ENCODE measurements at regions not wholly inside any gene's neighbourhood (a gene's known extent, or its start where the extent isn't known, plus 50 kb on each side); places are given as distances from the start of the nearest gene placed in this dataset.

- TF ChIP-seq, protein P1, sequence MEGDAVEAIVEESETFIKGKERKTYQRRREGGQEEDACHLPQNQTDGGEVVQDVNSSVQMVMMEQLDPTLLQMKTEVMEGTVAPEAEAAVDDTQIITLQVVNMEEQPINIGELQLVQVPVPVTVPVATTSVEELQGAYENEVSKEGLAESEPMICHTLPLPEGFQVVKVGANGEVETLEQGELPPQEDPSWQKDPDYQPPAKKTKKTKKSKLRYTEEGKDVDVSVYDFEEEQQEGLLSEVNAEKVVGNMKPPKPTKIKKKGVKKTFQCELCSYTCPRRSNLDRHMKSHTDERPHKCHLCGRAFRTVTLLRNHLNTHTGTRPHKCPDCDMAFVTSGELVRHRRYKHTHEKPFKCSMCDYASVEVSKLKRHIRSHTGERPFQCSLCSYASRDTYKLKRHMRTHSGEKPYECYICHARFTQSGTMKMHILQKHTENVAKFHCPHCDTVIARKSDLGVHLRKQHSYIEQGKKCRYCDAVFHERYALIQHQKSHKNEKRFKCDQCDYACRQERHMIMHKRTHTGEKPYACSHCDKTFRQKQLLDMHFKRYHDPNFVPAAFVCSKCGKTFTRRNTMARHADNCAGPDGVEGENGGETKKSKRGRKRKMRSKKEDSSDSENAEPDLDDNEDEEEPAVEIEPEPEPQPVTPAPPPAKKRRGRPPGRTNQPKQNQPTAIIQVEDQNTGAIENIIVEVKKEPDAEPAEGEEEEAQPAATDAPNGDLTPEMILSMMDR (IDR thresholded peaks at IDR 0.05): no peak
- TF ChIP-seq SIN3A (IDR thresholded peaks at IDR 0.05; ENCODE audit: borderline replicate concordance, insufficient read depth, low read depth, low read length) (no peak), POLR2AphosphoS5 (IDR thresholded peaks at IDR 0.05; ENCODE audit: low read depth, low read length) (no peak), TCF7L2 (IDR thresholded peaks at IDR 0.05; ENCODE audit: low read depth, low read length) (no peak)
- TF ChIP-seq, protein P2, sequence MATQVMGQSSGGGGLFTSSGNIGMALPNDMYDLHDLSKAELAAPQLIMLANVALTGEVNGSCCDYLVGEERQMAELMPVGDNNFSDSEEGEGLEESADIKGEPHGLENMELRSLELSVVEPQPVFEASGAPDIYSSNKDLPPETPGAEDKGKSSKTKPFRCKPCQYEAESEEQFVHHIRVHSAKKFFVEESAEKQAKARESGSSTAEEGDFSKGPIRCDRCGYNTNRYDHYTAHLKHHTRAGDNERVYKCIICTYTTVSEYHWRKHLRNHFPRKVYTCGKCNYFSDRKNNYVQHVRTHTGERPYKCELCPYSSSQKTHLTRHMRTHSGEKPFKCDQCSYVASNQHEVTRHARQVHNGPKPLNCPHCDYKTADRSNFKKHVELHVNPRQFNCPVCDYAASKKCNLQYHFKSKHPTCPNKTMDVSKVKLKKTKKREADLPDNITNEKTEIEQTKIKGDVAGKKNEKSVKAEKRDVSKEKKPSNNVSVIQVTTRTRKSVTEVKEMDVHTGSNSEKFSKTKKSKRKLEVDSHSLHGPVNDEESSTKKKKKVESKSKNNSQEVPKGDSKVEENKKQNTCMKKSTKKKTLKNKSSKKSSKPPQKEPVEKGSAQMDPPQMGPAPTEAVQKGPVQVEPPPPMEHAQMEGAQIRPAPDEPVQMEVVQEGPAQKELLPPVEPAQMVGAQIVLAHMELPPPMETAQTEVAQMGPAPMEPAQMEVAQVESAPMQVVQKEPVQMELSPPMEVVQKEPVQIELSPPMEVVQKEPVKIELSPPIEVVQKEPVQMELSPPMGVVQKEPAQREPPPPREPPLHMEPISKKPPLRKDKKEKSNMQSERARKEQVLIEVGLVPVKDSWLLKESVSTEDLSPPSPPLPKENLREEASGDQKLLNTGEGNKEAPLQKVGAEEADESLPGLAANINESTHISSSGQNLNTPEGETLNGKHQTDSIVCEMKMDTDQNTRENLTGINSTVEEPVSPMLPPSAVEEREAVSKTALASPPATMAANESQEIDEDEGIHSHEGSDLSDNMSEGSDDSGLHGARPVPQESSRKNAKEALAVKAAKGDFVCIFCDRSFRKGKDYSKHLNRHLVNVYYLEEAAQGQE (IDR thresholded peaks at IDR 0.05; ENCODE audit: insufficient read depth in 1 of 2, low read depth in 2 of 2, low read length in 1 of 2): no peak
Measured at GRCh38 chr2:154588838-154589237, 109.7 kb upstream of the KCNJ3 start.

Data from Panc1 (cell line).